Renal cortex interstitium (tissue), 11 donors: ENCODE measurements at regions not wholly inside any gene's neighbourhood (a gene's known extent, or its start where the extent isn't known, plus 50 kb on each side); places are given as distances from the start of the nearest gene placed in this dataset.
"Not testable (repeated sequence)": the region's sequence is repeated elsewhere in the genome, so short reads cannot be mapped to it uniquely, and the experiment has no call there.

Experiments used
- DNase-seq, 11 donors: peaks; one replicate each; pipeline ENCODE4 v3.0.0-alpha.2; 2013; ENCODE audit warnings: low read depth in 9 of 11, low spot score in 4 of 11; ENCODE audit errors: extremely low read depth in 1 of 11

DNA sequence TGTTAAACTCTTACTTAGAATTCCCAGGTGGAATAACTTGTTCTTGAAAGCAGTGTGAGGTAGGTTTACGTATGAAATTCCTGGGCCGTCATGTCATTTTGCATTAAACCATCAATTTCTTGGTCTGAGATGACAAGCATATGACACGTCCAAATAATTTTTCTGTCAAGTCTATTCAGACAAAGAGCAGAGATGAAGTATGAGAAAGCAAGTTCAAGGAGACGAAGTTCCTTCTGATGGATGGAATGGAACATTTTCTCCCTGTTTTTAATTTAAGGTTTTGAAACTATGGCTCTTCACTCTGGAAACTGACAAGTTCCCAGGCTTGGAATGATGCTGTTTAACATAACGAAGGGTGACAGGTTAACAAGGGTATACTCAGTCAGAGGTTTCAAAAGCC is 252.8 kb upstream of the SFRP2 start:
- no peak for DNase-seq

DNA sequence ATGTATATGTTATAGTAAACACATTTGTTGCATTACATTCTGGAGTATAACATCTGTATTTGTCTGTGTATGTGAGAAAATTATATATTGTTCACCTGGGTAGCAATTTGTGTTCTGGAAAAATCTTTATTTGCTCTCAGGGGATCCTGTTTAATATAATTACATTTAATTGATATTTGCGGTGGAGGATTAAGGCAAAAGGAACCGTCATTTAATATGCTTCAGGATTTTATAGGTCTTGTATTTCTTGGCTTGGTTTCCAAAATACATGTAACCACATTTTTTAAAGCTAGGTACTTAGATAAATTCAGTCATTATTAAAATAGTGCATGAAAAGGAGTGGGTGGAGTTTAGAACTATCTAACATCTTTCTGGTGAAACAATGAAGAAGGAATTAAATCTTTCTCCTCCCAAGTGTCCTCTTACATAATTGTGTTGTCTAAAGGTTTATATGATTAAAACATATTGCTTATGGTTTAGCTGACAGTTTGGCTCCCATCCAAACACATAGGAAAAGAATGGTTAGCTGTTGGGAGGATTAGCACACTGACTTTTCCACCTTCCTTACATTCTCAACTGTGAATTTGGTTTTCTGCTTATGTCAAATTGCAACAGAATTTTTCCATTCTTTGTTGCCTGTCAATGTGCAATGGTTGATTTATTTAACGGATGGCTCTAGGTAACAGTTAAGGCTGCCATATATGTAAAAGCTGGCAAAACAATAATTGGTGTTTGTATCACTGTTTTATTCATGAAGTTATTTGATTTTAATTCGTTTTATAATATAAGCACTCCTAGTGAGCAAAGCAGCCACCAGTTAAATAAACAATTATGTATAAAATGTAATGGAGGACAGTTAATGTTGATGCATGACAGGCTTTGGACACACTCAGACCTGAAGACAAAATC is 250.8 kb upstream of the SFRP2 start:
- no peak for DNase-seq

DNA sequence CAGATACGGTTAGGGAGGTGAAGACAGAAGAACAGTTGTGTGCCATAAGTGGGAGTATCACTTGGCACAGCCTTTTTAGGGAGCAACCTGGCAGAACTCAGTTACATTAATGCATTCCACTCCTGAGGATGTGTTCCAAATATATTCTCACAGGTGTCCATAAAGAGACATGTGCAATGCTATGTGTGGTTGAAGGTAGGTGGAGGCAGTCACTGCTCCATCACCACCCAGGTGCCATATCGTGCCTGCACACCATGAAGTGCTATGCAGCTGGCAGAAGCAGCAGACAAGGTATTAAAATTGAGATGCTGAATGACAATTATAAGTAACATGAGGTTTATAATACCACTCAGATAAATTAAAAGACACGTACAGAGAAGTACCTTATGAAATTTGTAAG is 248.0 kb upstream of the SFRP2 start:
- no peak for DNase-seq

DNA sequence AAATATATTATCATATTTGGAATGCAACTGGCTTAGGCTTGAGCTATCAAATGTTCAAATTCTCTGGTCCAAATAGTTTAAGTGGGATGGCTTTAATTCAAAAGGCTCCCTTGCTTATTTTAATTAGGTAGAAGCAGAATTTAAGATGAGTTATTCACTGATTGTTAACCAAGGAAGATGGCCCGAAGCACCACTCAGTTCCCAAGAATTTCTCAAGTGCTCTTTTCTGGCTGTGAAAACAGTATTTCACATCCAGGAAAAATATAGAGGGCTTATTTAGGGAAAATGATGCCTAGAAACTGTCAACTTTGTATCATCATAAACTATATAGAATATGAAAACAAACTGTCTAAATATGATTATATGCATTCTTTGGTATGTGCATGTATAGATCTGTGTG is 246.5 kb upstream of the SFRP2 start:
- DNase-seq, result no peak

DNA sequence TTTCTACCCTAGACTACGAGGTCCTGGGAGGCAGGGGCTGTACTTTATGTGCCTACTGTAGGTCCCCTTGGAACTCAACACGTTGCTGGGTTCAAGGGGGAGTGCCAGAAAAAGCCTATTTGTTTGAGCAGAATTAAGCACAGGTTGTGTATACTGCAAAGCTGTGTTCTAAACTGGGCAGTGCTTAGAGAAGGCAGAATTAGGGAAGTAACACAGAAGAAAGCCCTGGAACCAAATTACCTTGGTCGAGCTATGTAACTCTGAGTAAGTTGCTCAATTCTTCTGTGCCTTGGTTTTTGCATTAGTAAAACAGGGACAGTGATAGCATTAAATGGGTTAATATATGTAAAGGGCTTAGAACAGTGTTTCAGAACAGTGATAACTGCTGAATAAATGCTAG is 245.0 kb upstream of the SFRP2 start:
- no peak for DNase-seq

DNA sequence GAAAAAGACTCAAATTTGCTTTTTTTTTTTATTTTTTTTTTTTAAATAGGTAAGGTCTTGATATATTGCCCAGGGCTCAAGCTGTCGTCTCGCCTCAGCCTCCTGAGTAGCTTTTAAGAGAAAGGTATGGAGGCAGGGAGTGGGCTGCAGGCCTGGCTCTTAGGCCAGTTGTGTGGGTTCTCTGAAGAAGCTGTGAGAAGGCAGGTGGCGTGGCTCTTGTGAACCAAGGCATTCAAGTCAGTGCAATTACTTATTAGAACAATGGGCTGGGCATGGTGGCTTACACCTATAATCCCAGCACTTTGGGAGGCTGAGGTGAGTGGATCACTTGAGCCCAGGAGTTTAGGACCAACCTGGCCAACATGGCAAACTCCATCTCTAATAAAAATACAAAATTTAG is 244.0 kb upstream of the SFRP2 start:
- no peak for DNase-seq

DNA sequence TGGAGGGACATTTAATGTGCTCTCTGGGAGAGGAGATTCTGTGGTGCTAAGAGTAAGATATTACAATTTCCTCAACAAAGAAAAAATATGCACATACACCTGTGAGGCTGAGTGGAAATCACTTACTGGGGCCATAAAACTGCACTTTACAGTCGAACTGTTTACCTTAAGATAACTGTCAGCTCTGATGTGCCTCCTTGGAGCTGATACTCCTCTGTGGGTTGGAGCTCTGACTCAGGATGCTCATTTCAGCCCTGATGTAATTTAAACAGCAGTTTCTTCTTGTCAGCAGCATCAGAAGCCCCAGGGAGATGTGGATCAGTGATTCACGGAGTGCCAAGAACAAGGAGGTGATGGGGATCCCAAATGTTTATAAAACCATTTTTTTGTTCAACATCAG is 241.9 kb upstream of the SFRP2 start:
- no peak for DNase-seq

DNA sequence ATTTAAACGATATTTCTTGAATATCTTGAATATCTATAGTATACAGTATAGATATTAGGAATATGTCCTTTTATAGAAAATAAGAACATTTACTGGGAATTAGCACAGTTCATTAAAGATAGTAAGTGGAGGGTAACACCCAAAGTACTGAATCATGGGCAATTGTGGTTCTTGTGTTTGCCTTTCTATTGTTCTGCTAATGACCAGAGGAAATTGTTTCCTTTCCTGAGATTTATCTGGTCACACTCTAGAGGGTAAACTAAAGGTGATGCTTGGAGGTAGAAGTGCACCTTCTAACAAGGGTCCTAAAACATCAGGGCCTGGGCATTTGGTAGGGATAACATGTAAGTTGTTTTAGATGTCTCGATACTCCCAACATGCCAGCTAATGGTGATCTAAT is 241.3 kb upstream of the SFRP2 start:
- DNase-seq, result no peak

DNA sequence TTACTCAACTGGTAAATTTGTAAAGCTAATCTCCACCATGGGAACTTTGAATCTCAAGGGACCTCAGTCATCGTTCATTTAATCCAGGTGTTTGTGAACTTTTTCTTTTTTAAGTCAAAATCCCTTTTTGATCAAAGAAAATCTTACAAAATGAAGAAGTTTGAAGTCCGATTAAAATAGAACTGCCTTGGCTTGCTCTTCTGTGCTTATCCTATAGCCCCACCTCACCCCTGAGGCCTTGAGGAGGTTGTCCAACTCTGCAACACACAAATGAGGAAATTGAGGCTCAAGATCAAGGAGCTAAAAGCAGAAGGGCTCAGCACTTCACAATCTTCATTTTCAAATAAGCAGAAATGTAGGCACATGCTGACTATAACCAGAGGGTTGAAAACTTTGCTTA is 240.3 kb upstream of the SFRP2 start:
- no peak for DNase-seq

DNA sequence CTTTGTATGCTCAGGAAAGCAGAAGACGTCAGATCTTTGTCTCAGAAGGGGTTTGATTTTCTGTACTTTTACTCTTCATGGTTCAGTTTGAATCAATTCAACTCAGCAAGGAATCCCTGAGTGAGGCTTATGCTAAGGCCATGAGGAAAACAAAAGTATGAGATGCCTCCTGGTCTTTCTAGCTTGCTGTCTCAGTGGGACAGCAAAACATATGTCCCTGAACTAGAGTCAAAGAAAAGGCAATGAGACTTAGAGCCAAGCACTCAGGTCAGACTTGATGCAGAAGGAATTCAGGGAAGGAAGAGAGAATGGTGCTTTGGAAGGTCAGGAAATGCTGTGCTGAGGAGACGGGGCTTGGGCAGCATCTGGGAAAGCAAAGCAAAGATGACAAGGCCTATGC is 236.2 kb upstream of the SFRP2 start:
- no peak for DNase-seq

DNA sequence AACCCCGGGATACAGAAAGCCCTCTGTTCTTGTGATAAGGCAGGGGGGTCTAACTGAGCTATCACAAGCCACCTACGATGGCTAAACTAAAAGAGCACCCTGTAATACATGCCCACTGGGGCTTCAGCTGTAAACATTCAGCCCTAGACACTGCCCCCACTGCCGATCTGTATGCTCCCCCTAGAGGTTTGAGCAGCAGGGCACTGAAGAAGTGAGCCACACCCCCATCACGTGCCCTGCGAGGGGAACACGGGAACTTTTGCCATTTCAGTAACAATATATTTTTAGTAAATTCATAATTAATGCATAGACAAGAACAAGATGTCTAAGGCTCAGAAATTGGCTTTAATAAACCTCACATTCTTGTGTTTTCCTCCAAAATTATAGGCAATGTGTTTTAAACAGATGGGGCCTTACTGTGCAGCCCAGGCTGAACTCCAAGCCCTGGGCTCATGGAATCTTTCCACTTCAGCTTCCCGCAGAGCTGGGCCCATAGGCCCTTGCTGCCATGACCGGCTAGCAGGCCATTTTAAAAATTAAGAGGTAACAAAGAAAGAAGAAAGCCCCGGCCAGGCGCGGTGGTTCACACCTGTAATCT is 235.3 kb upstream of the SFRP2 start:
- DNase-seq, result no peak

DNA sequence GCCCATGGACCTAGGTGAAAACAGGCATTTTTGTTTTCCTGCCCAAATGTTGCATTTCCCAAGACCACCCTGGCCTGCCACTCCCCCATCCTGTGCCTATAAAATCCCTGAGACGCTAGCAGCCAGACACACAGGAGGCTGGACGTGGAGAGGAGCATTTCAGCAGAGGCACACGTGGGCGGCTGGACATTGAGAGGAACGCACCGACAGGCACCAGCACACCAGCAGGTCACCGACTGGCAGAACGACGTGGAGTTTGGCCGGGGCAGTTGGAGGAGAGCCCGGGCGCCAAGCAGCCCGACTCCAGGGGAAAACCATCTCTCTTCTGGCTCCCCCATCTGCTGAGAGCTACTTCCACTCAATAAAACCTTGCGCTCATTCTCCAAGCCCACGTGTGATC is 234.8 kb upstream of the SFRP2 start:
- not testable (repeated sequence) for DNase-seq

DNA sequence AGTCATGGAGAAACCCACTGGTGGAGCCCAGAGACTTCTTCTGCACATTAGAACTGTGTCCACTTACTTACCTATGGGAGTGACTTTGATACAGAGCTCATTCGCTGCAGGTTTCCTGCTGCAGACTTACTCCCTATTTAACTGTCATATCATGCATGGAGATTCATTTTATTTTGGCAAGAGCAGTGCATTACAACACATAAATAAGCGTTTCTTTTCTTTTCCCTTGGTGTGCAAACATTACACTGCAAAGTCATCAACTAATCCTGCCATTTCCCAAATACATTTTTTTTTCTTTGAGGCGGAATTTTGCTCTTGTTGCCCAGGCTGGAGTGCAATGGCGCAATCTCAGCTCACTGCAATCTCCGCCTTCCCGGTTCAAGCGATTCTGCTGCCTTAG is 230.9 kb upstream of the SFRP2 start:
- no peak for DNase-seq

DNA sequence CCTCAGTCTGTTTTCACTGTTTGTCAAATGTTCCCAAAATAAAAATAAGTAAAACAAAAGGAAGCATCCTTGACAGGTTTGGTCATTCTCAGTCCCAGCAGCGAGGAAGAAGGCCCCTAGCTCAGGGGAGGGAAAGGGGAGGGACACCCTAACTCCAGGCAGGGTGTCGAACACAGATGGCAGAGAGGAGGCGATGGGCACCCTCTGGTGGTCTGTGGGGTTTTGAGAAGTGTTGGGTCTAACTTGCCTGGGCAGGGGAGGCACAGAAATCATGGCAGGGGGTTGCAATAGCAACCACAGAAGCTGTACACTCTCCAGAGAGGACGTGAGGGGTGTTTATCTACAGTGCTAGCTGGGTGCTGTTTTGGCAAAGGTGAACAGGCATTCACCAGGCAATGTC is 229.8 kb upstream of the SFRP2 start:
- no peak for DNase-seq

DNA sequence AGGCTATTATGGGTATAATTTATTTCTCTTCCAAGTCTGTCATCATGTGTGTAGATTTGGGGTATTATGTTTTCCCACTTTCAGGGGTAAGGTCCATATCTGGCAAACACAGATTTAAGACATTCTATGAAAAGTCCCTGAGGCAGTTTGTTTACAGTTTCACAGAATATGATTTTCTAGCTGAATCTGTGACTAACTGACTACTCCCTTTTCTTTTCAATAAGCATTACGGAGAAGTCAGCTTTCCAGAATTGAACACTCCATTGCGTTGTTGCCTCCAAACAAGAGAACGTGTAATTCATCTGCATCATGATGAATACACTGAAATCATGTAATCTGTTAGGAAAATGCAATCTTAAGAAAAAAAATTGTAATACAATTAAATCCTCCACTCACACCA is 226.7 kb upstream of the SFRP2 start:
- DNase-seq, result no peak

DNA sequence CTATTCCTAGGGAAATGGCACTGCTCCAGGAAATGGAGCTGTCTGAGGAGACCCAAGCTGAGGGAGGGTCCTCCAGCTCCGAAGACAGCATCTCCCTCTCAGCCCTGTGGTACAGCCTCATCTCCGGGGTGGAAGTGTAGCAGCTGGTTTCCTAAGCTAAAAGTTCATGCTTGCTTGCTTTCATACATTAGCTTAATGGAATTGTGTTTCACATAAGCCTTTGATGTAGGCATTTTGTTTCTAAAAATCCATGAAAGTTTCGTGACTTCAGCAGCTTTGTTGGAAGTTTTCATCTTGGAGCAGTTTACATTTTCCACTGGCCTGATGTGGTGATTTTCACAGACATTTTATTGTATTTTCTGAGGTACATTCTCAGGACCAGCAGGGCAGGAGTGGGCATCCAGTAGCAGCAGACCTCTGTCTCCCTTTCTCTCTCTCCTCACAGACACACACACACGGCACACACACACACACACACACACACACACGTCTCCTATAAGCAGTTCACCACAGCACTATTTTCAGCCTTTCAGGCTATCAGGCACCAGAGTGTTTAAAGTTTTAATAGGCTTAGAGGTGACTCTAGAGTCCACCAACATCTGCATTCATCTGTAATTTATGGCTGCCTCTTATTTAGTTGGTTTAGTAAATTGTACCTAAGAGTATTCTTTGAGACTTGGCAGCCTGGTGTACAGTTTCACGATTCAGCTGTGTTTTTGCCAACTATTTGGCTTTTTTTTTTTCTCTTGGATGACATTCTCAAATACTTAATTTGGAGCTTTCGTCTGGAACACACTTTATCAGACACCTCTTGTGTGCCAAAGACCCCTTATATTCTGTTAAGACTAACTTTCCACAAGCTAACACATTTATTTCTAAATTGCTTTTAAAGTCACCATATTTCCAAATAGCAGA is 225.8 kb upstream of the SFRP2 start:
- DNase-seq, result peak in 10 of 11 donors; percentile 13 to 59 (median 24)

DNA sequence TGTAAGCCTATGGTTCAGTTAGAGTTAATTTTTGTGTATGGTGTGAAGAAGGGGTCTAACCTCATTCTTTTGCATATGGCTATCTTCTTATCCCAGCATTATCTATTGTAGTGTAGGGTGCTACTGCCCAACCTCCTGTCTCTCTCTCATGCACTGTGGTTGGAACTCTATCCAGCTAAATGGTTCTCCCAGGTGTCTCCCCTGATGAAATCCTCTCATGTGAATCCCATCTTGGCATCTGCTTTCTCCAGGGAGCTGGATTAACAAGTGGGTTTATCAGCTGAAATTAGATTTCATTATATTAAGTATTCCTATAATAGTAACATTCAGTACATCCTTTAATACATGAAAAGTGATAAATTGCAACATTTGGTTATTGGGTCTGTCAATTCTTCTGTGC is 224.7 kb upstream of the SFRP2 start:
- no peak for DNase-seq

DNA sequence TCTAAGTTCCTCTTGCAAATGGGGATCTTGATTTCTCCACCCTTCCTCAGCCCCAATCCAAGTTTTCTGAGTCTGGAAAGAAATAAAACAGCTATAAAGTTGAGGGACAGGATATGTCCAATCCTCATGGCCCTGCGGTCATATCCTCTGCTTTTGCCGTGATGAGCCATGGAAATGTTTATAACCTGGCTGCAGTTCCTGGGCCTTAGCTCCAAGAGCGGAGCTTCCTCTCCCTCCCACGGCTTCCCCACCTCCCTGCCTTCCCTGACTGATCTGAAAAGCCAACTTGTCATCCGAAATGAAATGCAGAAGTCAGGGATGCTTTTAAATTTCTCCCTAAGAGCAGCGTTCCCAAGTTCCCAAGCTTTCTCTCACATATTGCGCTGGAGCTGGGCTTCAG is 221.5 kb upstream of the SFRP2 start:
- DNase-seq, result no peak

DNA sequence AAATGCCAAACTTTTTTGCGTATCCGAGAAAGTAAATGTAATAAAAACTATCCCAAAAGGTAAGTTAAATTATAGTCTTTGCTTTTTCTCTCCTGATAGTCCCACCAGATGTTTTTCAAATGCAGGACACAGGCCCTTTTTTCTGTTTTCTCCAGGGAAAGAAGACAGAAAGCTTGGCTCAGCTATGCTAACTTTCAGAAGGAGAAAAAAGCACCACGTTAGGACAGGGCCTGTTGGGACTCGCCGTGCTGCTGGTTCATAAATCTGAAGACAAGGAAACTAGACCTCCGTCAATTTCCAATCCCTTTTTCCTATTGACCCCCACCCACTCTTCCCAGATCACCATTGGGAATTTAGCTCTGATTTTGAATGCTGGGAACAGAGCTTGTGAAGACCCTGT is 220.9 kb upstream of the SFRP2 start:
- DNase-seq, result no peak

DNA sequence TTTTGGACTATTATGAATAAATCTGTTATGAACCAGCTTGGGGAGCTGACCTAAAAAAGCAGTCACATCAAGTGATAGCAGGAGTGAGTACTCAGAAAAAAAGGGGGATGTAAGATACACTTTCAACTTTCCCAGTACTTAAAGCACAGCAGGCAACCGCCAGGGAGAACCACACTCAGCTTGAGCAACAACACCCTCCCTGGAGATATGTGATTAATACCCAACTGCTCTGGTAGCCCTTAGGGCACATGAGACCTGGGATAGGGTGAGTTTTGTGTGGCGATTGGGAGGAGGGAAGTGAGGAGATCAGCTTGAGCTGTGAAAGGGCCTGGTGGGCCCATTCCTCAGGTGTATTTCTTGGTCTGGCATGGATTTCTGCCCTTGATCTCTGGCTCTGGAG is 220.3 kb upstream of the SFRP2 start:
- no peak for DNase-seq
